ENCODE measurements at regions not wholly inside any gene's neighbourhood (a gene's known extent, or its start where the extent isn't known, plus 50 kb on each side); places are given as distances from the start of the nearest gene placed in this dataset.

DNA sequence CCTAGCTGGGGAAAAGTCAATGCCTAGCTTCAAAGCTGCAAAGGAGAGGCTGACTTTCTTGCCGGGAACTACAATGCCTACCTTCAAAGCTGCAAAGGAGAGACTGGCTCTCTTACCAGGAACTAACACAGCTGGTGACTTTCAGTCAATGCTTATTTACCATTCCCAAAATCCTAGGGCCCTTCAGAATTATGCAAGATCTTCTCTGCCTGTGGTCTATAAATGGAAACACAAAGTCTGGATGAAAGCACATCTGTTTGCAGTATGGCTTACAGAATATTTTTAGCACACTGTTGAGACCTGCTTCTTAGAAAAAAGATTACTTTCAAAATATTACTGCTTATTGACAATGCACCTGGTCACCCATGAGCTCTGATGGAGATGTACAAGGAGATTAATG, 259.4 kb downstream of the PLK2 start:
- no peak overlapping the region for H3K4ac ChIP-seq (ENCODE audit: low read length)
- no peak overlapping the region for H3K18ac ChIP-seq (ENCODE audit: low read length)
- no peak overlapping the region for H3K9ac ChIP-seq (ENCODE audit: low read depth, low read length, poor library complexity)
- no peak for DNase-seq (ENCODE audit: low spot score)
- no peaks in the 10 kb centered on the region for H3K36me3 ChIP-seq (replicated peaks in 1 of 2; ENCODE audit: control insufficient read depth in 2 of 2, insufficient read depth in 2 of 2, low read length in 2 of 2)
- no peak overlapping the region for H2AK5ac ChIP-seq (ENCODE audit: low read depth, low read length)
- no peak overlapping the region for H4K91ac ChIP-seq (ENCODE audit: low read depth, low read length, poor library complexity)
- H3K14ac ChIP-seq (ENCODE audit: low read length) = no peak overlapping the region
- no peak overlapping the region for H2BK15ac ChIP-seq (ENCODE audit: low read length)
- H3K27me3 ChIP-seq (ENCODE audit: control insufficient read depth in 3 of 3, insufficient read depth in 3 of 3, low read depth in 1 of 3, low read length in 3 of 3) = no peaks in the 10 kb centered on the region
- peaks cover 0 to 8% of the 10 kb centered on the region in 2 donors for H3K9me3 ChIP-seq (replicated peaks in 1 of 2; ENCODE audit: control insufficient read depth in 2 of 2, insufficient read depth in 1 of 2, low read depth in 1 of 2, low read length in 2 of 2)
- no peak overlapping the region for H2AFZ ChIP-seq (ENCODE audit: low read length)
- H3K4me3 ChIP-seq (ENCODE audit: low read length in 2 of 2) = no peak overlapping the region
- no peak overlapping the region for H2BK12ac ChIP-seq (ENCODE audit: low read length)
- H2BK5ac ChIP-seq (ENCODE audit: low read length) = no peak overlapping the region
- H3K4me2 ChIP-seq (ENCODE audit: insufficient read depth, low read length, poor library complexity, severe bottlenecking) = no peak overlapping the region
- H3K4me1 ChIP-seq (ENCODE audit: control insufficient read depth in 2 of 2, insufficient read depth in 1 of 2, low read depth in 1 of 2, low read length in 2 of 2) = no peaks in the 10 kb centered on the region
- H4K8ac ChIP-seq (ENCODE audit: low read depth, low read length) = no peak overlapping the region
- H3K23ac ChIP-seq (ENCODE audit: low read depth, low read length, poor library complexity) = no peak overlapping the region
- H2BK120ac ChIP-seq (ENCODE audit: low read depth, low read length) = no peak overlapping the region
- H3K79me1 ChIP-seq (ENCODE audit: low read depth, low read length) = no peaks in the 10 kb centered on the region
- WGBS, 2 donors (ENCODE audit: extremely low coverage in 2 of 2, insufficient read length in 2 of 2, insufficient replicate concordance in 1 of 2) = no CpG with 5 or more reads among the region's 1 CpG
- no peak overlapping the region for H3K27ac ChIP-seq (replicated peaks; ENCODE audit: low read length)

DNA sequence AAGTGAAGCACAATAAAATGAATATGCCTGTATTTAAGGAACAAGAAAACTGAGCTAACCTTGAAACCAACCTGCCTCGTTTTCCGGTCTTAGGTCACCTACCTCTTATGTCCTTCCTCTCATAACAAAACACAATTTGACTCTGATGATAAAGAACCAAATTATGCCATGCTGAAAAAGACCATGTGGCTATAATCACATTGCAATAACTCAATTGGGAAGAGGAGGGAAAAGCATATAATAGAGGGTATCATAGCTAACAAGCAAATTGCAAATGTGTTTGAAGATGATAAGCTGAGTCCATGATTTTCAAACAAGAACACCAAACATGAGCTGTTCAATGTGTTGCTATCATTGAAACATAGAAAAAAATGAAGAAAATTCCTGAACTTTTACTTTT, 260.8 kb downstream of the PLK2 start:
- Histone ChIP-seq H3K27me3 (ENCODE audit: control insufficient read depth in 3 of 3, insufficient read depth in 3 of 3, low read depth in 1 of 3, low read length in 3 of 3) (no peaks in the 10 kb centered on the region), H3K9me3 (replicated peaks in 1 of 2; ENCODE audit: control insufficient read depth in 2 of 2, insufficient read depth in 1 of 2, low read depth in 1 of 2, low read length in 2 of 2) (peaks cover 0 to 8% of the 10 kb centered on the region in 2 donors), H3K4me3 (ENCODE audit: low read length in 2 of 2) (no peak overlapping the region), H4K8ac (ENCODE audit: low read depth, low read length) (no peak overlapping the region), H3K14ac (ENCODE audit: low read length) (no peak overlapping the region), H2BK15ac (ENCODE audit: low read length) (no peak overlapping the region), H2AK5ac (ENCODE audit: low read depth, low read length) (no peak overlapping the region), H2BK5ac (ENCODE audit: low read length) (no peak overlapping the region), H3K9ac (ENCODE audit: low read depth, low read length, poor library complexity) (no peak overlapping the region), H2AFZ (ENCODE audit: low read length) (no peak overlapping the region), H3K4me1 (ENCODE audit: control insufficient read depth in 2 of 2, insufficient read depth in 1 of 2, low read depth in 1 of 2, low read length in 2 of 2) (no peaks in the 10 kb centered on the region), H2BK120ac (ENCODE audit: low read depth, low read length) (no peak overlapping the region), H4K91ac (ENCODE audit: low read depth, low read length, poor library complexity) (no peak overlapping the region), H3K27ac (replicated peaks; ENCODE audit: low read length) (no peak overlapping the region), H2BK12ac (ENCODE audit: low read length) (no peak overlapping the region), H3K36me3 (replicated peaks in 1 of 2; ENCODE audit: control insufficient read depth in 2 of 2, insufficient read depth in 2 of 2, low read length in 2 of 2) (no peaks in the 10 kb centered on the region), H3K23ac (ENCODE audit: low read depth, low read length, poor library complexity) (no peak overlapping the region), H3K79me1 (ENCODE audit: low read depth, low read length) (no peaks in the 10 kb centered on the region), H3K4ac (ENCODE audit: low read length) (no peak overlapping the region), H3K4me2 (ENCODE audit: insufficient read depth, low read length, poor library complexity, severe bottlenecking) (no peak overlapping the region), H3K18ac (ENCODE audit: low read length) (no peak overlapping the region)
- no peak for DNase-seq (ENCODE audit: low spot score)
- WGBS, 2 donors (ENCODE audit: extremely low coverage in 2 of 2, insufficient read length in 2 of 2, insufficient replicate concordance in 1 of 2) = no CpG with 5 or more reads among the region's 2 CpGs

DNA sequence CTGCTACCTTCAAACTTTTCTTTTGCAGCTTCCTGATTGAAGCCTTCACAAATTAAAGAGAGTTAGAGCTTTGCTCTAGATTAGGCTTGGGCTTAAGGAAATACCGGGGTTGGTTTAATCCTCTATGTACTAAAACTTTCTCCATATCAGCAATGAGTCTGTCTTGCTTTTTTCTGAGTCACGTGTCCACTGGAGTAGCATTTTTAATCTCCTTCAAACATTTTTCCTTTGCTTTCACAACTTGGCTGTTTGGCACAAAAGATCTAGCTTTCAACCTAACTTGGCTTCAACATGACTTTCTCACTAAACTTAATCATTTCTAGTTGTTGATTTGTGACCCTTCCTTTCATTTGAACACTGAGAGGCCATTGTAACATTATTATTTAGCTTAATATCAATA, 261.6 kb downstream of the PLK2 start:
- H3K23ac ChIP-seq (ENCODE audit: low read depth, low read length, poor library complexity) = no peak overlapping the region
- no peak overlapping the region for H3K4ac ChIP-seq (ENCODE audit: low read length)
- H2AFZ ChIP-seq (ENCODE audit: low read length) = no peak overlapping the region
- H3K14ac ChIP-seq (ENCODE audit: low read length) = no peak overlapping the region
- WGBS, 2 donors (ENCODE audit: extremely low coverage in 2 of 2, insufficient read length in 2 of 2, insufficient replicate concordance in 1 of 2) = no CpG with 5 or more reads among the region's 2 CpGs
- H2BK5ac ChIP-seq (ENCODE audit: low read length) = no peak overlapping the region
- no peak overlapping the region for H3K4me3 ChIP-seq (ENCODE audit: low read length in 2 of 2)
- H2BK15ac ChIP-seq (ENCODE audit: low read length) = no peak overlapping the region
- no peak overlapping the region for H3K18ac ChIP-seq (ENCODE audit: low read length)
- H2BK12ac ChIP-seq (ENCODE audit: low read length) = no peak overlapping the region
- H3K9ac ChIP-seq (ENCODE audit: low read depth, low read length, poor library complexity) = no peak overlapping the region
- no peak overlapping the region for H2BK120ac ChIP-seq (ENCODE audit: low read depth, low read length)
- no peaks in the 10 kb centered on the region for H3K4me1 ChIP-seq (ENCODE audit: control insufficient read depth in 2 of 2, insufficient read depth in 1 of 2, low read depth in 1 of 2, low read length in 2 of 2)
- no peaks in the 10 kb centered on the region for H3K27me3 ChIP-seq (ENCODE audit: control insufficient read depth in 3 of 3, insufficient read depth in 3 of 3, low read depth in 1 of 3, low read length in 3 of 3)
- H3K9me3 ChIP-seq (replicated peaks in 1 of 2; ENCODE audit: control insufficient read depth in 2 of 2, insufficient read depth in 1 of 2, low read depth in 1 of 2, low read length in 2 of 2) = peaks cover 0 to 8% of the 10 kb centered on the region in 2 donors
- DNase-seq (ENCODE audit: low spot score) = no peak
- H3K79me1 ChIP-seq (ENCODE audit: low read depth, low read length) = no peaks in the 10 kb centered on the region
- H3K27ac ChIP-seq (replicated peaks; ENCODE audit: low read length) = no peak overlapping the region
- no peak overlapping the region for H4K8ac ChIP-seq (ENCODE audit: low read depth, low read length)
- H3K4me2 ChIP-seq (ENCODE audit: insufficient read depth, low read length, poor library complexity, severe bottlenecking) = no peak overlapping the region
- no peak overlapping the region for H4K91ac ChIP-seq (ENCODE audit: low read depth, low read length, poor library complexity)
- H3K36me3 ChIP-seq (replicated peaks in 1 of 2; ENCODE audit: control insufficient read depth in 2 of 2, insufficient read depth in 2 of 2, low read length in 2 of 2) = no peaks in the 10 kb centered on the region
- no peak overlapping the region for H2AK5ac ChIP-seq (ENCODE audit: low read depth, low read length)

DNA sequence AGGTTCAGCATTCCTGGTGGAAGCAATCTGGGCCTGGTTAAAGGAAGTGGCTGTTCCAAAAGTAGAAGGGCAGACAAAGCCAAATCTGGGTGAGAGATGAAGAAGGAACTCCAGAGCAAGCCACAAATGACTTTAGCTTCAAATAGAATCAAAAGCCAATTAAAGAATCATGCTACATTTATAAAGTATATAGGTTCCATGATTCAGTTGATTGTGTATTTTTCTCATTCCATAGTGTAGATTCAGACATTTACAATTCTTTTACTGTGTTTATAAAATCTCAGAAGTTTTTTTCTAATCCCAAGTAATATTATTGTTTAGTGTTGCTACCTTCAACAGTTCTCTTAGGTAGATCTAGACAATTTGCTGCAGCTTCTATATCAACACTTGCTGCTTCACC, 262.0 kb downstream of the PLK2 start:
- Histone ChIP-seq H3K4me2 (ENCODE audit: insufficient read depth, low read length, poor library complexity, severe bottlenecking) (no peak overlapping the region), H4K91ac (ENCODE audit: low read depth, low read length, poor library complexity) (no peak overlapping the region), H2AK5ac (ENCODE audit: low read depth, low read length) (no peak overlapping the region), H3K23ac (ENCODE audit: low read depth, low read length, poor library complexity) (no peak overlapping the region), H3K27me3 (ENCODE audit: control insufficient read depth in 3 of 3, insufficient read depth in 3 of 3, low read depth in 1 of 3, low read length in 3 of 3) (no peaks in the 10 kb centered on the region), H3K18ac (ENCODE audit: low read length) (no peak overlapping the region), H3K4ac (ENCODE audit: low read length) (no peak overlapping the region), H2BK12ac (ENCODE audit: low read length) (no peak overlapping the region), H3K9me3 (replicated peaks in 1 of 2; ENCODE audit: control insufficient read depth in 2 of 2, insufficient read depth in 1 of 2, low read depth in 1 of 2, low read length in 2 of 2) (peaks cover 0 to 8% of the 10 kb centered on the region in 2 donors), H2BK120ac (ENCODE audit: low read depth, low read length) (no peak overlapping the region), H3K9ac (ENCODE audit: low read depth, low read length, poor library complexity) (no peak overlapping the region), H3K36me3 (replicated peaks in 1 of 2; ENCODE audit: control insufficient read depth in 2 of 2, insufficient read depth in 2 of 2, low read length in 2 of 2) (no peaks in the 10 kb centered on the region), H3K14ac (ENCODE audit: low read length) (no peak overlapping the region), H2BK15ac (ENCODE audit: low read length) (no peak overlapping the region), H3K4me3 (ENCODE audit: low read length in 2 of 2) (no peak overlapping the region), H3K79me1 (ENCODE audit: low read depth, low read length) (no peaks in the 10 kb centered on the region), H2AFZ (ENCODE audit: low read length) (no peak overlapping the region), H3K4me1 (ENCODE audit: control insufficient read depth in 2 of 2, insufficient read depth in 1 of 2, low read depth in 1 of 2, low read length in 2 of 2) (no peaks in the 10 kb centered on the region), H3K27ac (replicated peaks; ENCODE audit: low read length) (no peak overlapping the region), H2BK5ac (ENCODE audit: low read length) (no peak overlapping the region), H4K8ac (ENCODE audit: low read depth, low read length) (no peak overlapping the region)
- no peak for DNase-seq (ENCODE audit: low spot score)

Measured in neuronal stem cell (in vitro differentiated cells).